CD4-positive, alpha-beta memory T cell (primary cell): ENCODE measurements at regions not wholly inside any gene's neighbourhood (a gene's known extent, or its start where the extent isn't known, plus 50 kb on each side); places are given as distances from the start of the nearest gene placed in this dataset.

ENCODE experiments used
- CTCF ChIA-PET: fragments of 350-600 bp; sonication (Branson Sonifier 250); formaldehyde crosslinking; loops from one replicate; lab custom pipeline; 2021; ENCODE audit warnings: inconsistent platforms; ENCODE audit not compliant: partially characterized antibody; lab: Charles Lee
- POLR2A ChIA-PET: fragments of 350-600 bp; sonication (Branson Sonifier 250); formaldehyde crosslinking; loops from one replicate; lab custom pipeline; 2021; ENCODE audit not compliant: partially characterized antibody; lab: Charles Lee
- DNase-seq, 5 donors: peaks; one replicate each; pipeline versions ENCODE4 v3.0.0 to v3.0.0-alpha.2; 2020 to 2022; ENCODE audit warnings: mixed read lengths in 1 of 5
- H3K27ac ChIP-seq: one replicate; pipeline ENCODE4 v1.7.0; 2013; ENCODE audit warnings: low read depth, low read length
- H3K27me3 ChIP-seq: 2 replicates; pipeline ENCODE4 v1.7.0; 2013; ENCODE audit warnings: mild to moderate bottlenecking, low read length, moderate library complexity; ENCODE audit not compliant: insufficient read depth
- H3K36me3 ChIP-seq: 2 replicates; pipeline ENCODE4 v1.7.0; 2013; ENCODE audit warnings: mild to moderate bottlenecking, low read length, moderate library complexity; ENCODE audit not compliant: insufficient read depth
- H3K4me1 ChIP-seq: 2 replicates; pipeline ENCODE4 v1.7.0; 2013; ENCODE audit warnings: mild to moderate bottlenecking, low read length, moderate library complexity; ENCODE audit not compliant: insufficient read depth
- H3K4me3 ChIP-seq, 2 donors: one replicate each; pipeline ENCODE4 v1.7.0; 2013; ENCODE audit warnings: low read length in 2 of 2, mild to moderate bottlenecking in 1 of 2
- H3K9me3 ChIP-seq, 2 donors: one replicate each; pipeline ENCODE4 v1.7.0; 2013; ENCODE audit warnings: low read length in 2 of 2, control low read depth in 1 of 2; ENCODE audit not compliant: control insufficient read depth in 1 of 2
- H3K27ac Mint-ChIP-seq, 7 donors: one replicate each; pipeline ENCODE4 v1.8.0; 2020 to 2021; ENCODE audit warnings: mixed read lengths in 7 of 7, mild to moderate bottlenecking in 6 of 7, inconsistent platforms in 3 of 7, moderate library complexity in 3 of 7
- H3K27me3 Mint-ChIP-seq, 2 donors: one replicate each; pipeline ENCODE4 v1.8.0; 2020 to 2021; ENCODE audit warnings: mixed read lengths in 2 of 2
- H3K36me3 Mint-ChIP-seq, 2 donors: one replicate each; pipeline ENCODE4 v1.8.0; 2020 to 2021; ENCODE audit warnings: mixed read lengths in 2 of 2, inconsistent platforms in 1 of 2, mild to moderate bottlenecking in 1 of 2
- H3K4me1 Mint-ChIP-seq, 4 donors: one replicate each; pipeline ENCODE4 v1.8.0; 2020 to 2021; ENCODE audit warnings: mixed read lengths in 4 of 4, mild to moderate bottlenecking in 1 of 4
- H3K4me3 Mint-ChIP-seq, 8 donors: one replicate each; pipeline ENCODE4 v1.8.0; 2020 to 2021; ENCODE audit warnings: mixed read lengths in 8 of 8, mild to moderate bottlenecking in 7 of 8, moderate library complexity in 6 of 8, inconsistent platforms in 3 of 8
- H3K9me3 Mint-ChIP-seq, 8 donors: one replicate each; pipeline ENCODE4 v1.8.0; 2020 to 2021; ENCODE audit warnings: mixed read lengths in 8 of 8, mild to moderate bottlenecking in 5 of 8, inconsistent platforms in 3 of 8, moderate library complexity in 1 of 8
- intact Hi-C: fragments of 100-400 bp; cut with micrococcal nuclease; formaldehyde crosslinking; loops from one replicate; pipeline ENCODE4 v1.15.1; 2023

DNA sequence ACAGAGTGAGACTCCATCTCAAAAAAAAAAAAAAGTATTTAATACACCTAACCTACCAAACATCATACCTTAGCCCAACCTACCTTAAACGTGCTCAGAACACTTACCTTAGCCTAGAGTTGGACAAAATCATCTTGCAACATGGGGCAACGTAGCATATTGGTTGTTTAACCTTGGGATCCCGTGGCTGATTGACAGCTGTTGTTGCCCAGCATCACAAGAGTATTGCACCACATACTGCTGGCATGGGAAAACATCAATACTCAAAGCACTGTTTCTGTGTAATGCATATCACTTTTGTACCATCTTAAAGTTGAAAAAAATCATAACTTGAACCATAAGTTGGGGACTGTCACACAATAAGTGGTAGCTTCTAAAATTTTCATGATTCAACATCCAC lies 73.8 kb upstream of the MIR17HG start:
- H3K4me1 Mint-ChIP-seq: no peaks in the 10 kb centered on the region
- H3K9me3 Mint-ChIP-seq: peaks cover 0 to 4% (median 0%) of the 10 kb centered on the region in 8 donors
- H3K4me3 ChIP-seq: no peak overlapping the region
- no peaks in the 10 kb centered on the region for H3K4me1 ChIP-seq
- intact Hi-C loops: no loop called here
- H3K27ac Mint-ChIP-seq: no peak overlapping the region
- DNase-seq: no peak
- no peaks in the 10 kb centered on the region for H3K27me3 ChIP-seq
- CTCF ChIA-PET: no interaction called here
- H3K27ac ChIP-seq: no peak overlapping the region
- H3K4me3 Mint-ChIP-seq: no peak overlapping the region
- POLR2A ChIA-PET: no interaction called here
- peaks cover 0 to 5% of the 10 kb centered on the region in 2 donors for H3K27me3 Mint-ChIP-seq
- no peaks in the 10 kb centered on the region for H3K36me3 Mint-ChIP-seq
- H3K9me3 ChIP-seq: no peaks in the 10 kb centered on the region
- H3K36me3 ChIP-seq: no peaks in the 10 kb centered on the region

DNA sequence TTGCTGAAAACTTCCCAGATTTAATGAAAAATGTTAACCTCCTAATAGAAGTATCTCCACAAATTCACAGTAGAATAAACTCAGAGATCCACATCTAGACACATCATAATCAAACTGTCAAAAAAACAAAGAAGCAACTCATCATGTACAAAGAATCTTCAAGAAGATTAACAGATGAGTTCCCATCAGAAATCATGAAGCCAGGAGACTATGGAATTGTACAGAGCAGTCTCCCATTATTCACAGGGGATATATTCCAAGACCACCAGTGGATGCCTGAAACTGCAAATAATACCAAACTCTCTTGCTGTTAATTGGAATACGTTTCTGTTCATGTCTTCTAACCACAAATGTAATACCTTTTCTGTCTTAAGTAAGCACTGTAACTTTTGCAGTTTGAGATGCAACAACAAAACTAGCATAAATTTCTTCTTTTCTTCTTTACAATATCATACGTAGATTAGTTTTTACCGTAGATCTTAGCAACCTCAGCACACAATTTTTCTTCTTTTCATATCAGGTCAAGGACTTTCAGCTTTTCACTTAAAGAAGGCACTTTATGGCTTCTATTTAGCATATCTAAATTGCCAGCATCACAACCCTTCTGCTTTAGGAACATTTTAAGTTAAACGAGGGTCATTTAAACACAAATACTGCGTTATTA lies 70.3 kb upstream of the MIR17HG start:
- Mint-ChIP-seq H3K27ac (no peak overlapping the region), H3K9me3 (peaks cover 0 to 4% (median 0%) of the 10 kb centered on the region in 8 donors), H3K36me3 (no peaks in the 10 kb centered on the region), H3K4me1 (no peaks in the 10 kb centered on the region), H3K27me3 (peaks cover 0 to 5% of the 10 kb centered on the region in 2 donors), H3K4me3 (no peak overlapping the region)
- ChIA-PET CTCF (no interaction called here), POLR2A (no interaction called here)
- no peak for DNase-seq
- Histone ChIP-seq H3K36me3 (no peaks in the 10 kb centered on the region), H3K27me3 (no peaks in the 10 kb centered on the region), H3K27ac (no peak overlapping the region), H3K9me3 (no peaks in the 10 kb centered on the region), H3K4me3 (no peak overlapping the region), H3K4me1 (no peaks in the 10 kb centered on the region)
- intact Hi-C loops: no loop called here

DNA sequence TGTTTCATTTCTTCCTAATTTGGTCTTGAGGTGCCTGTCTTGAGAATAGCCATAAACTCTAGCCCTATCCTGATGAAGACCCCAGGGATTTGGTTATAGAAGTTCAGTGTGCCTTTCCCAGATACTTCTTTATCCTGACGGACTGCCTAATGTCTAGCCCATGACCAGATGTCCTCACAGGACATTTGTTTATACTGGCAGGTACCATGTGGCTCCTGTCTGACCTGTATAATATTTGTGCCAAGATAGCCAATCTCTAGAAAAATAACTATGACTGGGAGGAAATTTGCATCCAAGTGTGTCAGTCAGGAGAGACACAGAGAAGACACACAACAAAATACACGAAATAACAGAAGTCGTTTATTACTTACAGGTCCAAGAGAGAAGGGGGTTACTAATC lies 69.2 kb upstream of the MIR17HG start:
- Mint-ChIP-seq H3K27me3 (peaks cover 5% of the 10 kb centered on the region in 2 donors), H3K4me1 (no peaks in the 10 kb centered on the region), H3K27ac (no peak overlapping the region), H3K9me3 (peaks cover 0 to 4% (median 0%) of the 10 kb centered on the region in 8 donors), H3K4me3 (no peak overlapping the region), H3K36me3 (no peaks in the 10 kb centered on the region)
- DNase-seq: no peak
- H3K4me3 ChIP-seq: no peak overlapping the region
- no peaks in the 10 kb centered on the region for H3K9me3 ChIP-seq
- intact Hi-C loops: no loop called here
- H3K36me3 ChIP-seq: no peaks in the 10 kb centered on the region
- ChIA-PET POLR2A (no interaction called here), CTCF (no interaction called here)
- H3K27me3 ChIP-seq: no peaks in the 10 kb centered on the region
- no peaks in the 10 kb centered on the region for H3K4me1 ChIP-seq
- no peak overlapping the region for H3K27ac ChIP-seq

DNA sequence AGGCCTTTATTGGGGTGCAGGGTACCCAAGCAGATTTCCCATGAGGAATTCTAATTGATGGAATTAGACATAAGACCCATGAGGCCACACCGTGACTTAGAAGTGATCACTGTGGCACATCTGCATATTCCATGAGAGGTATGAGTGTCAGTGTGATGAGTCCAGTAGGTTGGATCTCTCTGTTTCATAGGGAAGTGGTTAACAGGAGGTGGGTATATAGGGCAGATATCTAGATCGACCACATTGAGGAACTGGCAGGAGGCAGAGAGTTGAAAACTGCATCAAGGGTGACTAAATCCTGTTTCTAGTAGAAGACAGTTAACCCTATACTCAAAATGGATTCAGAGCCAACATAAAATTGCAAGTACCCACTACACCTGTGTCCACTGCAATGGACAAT lies 68.6 kb upstream of the MIR17HG start:
- POLR2A ChIA-PET: no interaction called here
- intact Hi-C loops: no loop called here

DNA sequence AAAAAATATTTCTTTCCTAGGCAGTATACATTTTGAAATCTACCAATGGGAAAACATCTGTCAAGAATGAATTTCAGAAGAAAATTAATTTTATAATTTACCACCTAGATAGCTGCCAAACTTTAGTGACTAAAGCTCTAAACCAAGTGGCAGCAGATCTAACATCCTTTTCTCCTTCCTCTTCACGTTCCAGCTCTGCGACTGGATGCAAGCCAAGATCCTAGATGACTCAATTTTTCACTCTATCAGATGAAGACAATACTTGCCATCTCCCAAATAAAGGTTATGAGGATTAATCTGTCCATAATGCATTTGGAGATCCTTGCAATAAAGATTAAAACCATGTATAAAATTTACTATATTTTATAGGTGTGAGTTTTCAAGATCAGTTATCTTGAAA lies 66.7 kb upstream of the MIR17HG start:
- H3K27ac Mint-ChIP-seq: no peak overlapping the region
- Histone ChIP-seq H3K4me1 (no peaks in the 10 kb centered on the region), H3K4me3 (no peak overlapping the region), H3K9me3 (no peaks in the 10 kb centered on the region), H3K36me3 (no peaks in the 10 kb centered on the region), H3K27ac (no peak overlapping the region), H3K27me3 (no peaks in the 10 kb centered on the region)
- peaks cover 1 to 8% of the 10 kb centered on the region in 2 donors for H3K27me3 Mint-ChIP-seq
- no peaks in the 10 kb centered on the region for H3K4me1 Mint-ChIP-seq
- no peaks in the 10 kb centered on the region for H3K36me3 Mint-ChIP-seq
- ChIA-PET POLR2A (no interaction called here), CTCF (no interaction called here)
- no peak for DNase-seq
- no peak overlapping the region for H3K4me3 Mint-ChIP-seq
- intact Hi-C loops: no loop called here
- H3K9me3 Mint-ChIP-seq: peaks cover 0 to 4% (median 0%) of the 10 kb centered on the region in 8 donors

More for the DNA sequence above, 68.6 kb upstream of the MIR17HG start:
- Histone ChIP-seq H3K4me1 (no peaks in the 10 kb centered on the region), H3K4me3 (no peak overlapping the region), H3K27me3 (no peaks in the 10 kb centered on the region), H3K36me3 (no peaks in the 10 kb centered on the region), H3K9me3 (no peaks in the 10 kb centered on the region), H3K27ac (no peak overlapping the region)
- Mint-ChIP-seq H3K4me1 (no peaks in the 10 kb centered on the region), H3K36me3 (no peaks in the 10 kb centered on the region), H3K4me3 (no peak overlapping the region), H3K9me3 (peaks cover 0 to 4% (median 0%) of the 10 kb centered on the region in 8 donors), H3K27me3 (peaks cover 2 to 5% of the 10 kb centered on the region in 2 donors), H3K27ac (no peak overlapping the region)
- CTCF ChIA-PET: no interaction called here
- no peak for DNase-seq

DNA sequence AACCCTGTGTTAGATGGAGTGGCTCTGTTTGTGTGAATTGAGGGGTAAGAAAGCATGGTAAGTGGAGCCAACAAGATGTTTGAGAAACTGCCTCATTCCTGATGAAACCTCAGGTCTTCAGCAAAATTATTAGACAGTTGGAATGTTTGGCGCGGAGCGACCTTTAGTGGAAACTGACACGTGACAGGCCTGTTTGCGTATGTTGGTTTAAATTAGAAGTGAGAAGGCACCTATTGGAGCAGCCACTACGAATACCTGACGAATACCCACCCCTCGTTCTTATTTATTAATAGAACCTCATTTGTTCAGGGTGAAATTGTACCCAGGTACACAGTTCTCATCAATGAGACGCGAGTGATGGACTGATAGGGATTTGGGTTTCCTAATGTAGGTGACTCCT lies 63.2 kb upstream of the MIR17HG start:
- no peaks in the 10 kb centered on the region for H3K4me1 ChIP-seq

DNA sequence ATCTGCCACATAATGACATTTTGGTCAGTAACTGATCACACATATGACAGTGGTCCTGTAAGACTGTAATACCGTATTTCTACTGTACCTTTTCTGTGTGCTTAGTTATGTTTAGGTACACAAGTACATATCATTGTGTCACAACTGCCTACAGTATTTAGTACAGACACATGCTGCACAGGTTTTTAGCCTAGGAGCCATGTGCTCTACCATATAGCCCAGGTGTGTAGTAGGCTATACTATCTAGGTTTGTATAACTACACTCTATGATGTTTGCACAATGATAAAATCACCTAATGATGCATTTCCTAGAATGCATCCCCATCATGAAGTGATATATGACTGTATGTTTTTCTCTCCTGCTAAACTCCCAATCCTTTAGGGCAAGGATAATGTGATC lies 61.2 kb upstream of the MIR17HG start:
- Mint-ChIP-seq H3K4me1 (no peaks in the 10 kb centered on the region), H3K27me3 (peaks cover 2 to 9% of the 10 kb centered on the region in 2 donors), H3K9me3 (peaks cover 0 to 7% (median 3%) of the 10 kb centered on the region in 8 donors), H3K36me3 (no peaks in the 10 kb centered on the region), H3K27ac (no peak overlapping the region), H3K4me3 (no peak overlapping the region)
- Histone ChIP-seq H3K27ac (no peak overlapping the region), H3K4me1 (no peaks in the 10 kb centered on the region), H3K9me3 (no peaks in the 10 kb centered on the region), H3K27me3 (no peaks in the 10 kb centered on the region), H3K36me3 (no peaks in the 10 kb centered on the region), H3K4me3 (no peak overlapping the region)
- intact Hi-C loops: no loop called here
- POLR2A ChIA-PET: no interaction called here
- no peak for DNase-seq
- CTCF ChIA-PET: no interaction called here

More for the DNA sequence above, 63.2 kb upstream of the MIR17HG start:
- no peak overlapping the region for H3K27ac Mint-ChIP-seq
- no peak overlapping the region for H3K4me3 ChIP-seq
- ChIA-PET CTCF (no interaction called here), POLR2A (no interaction called here)
- no peaks in the 10 kb centered on the region for H3K36me3 ChIP-seq
- no peaks in the 10 kb centered on the region for H3K9me3 ChIP-seq
- H3K27ac ChIP-seq: no peak overlapping the region
- H3K27me3 ChIP-seq: no peaks in the 10 kb centered on the region
- no peak overlapping the region for H3K4me3 Mint-ChIP-seq
- H3K4me1 Mint-ChIP-seq: no peaks in the 10 kb centered on the region
- no peak for DNase-seq
- intact Hi-C loops: no loop called here
- peaks cover 0 to 7% (median 3%) of the 10 kb centered on the region in 8 donors for H3K9me3 Mint-ChIP-seq
- no peaks in the 10 kb centered on the region for H3K36me3 Mint-ChIP-seq
- peaks cover 1 to 9% of the 10 kb centered on the region in 2 donors for H3K27me3 Mint-ChIP-seq
